GM21737 (cell line): ENCODE measurements at regions not wholly inside any gene's neighbourhood (a gene's known extent, or its start where the extent isn't known, plus 50 kb on each side); places are given as distances from the start of the nearest gene placed in this dataset.
"Not testable (repeated sequence)": the region's sequence is repeated elsewhere in the genome, so short reads cannot be mapped to it uniquely, and the experiment has no call there.

Experiments
- ATAC-seq: cut with Tn5 transposase; IDR thresholded peaks from one replicate; pipeline ENCODE4 v1.9.1; 2021; ENCODE audit warnings: mild to moderate bottlenecking, moderate library complexity; ENCODE audit not compliant: unreplicated experiment

DNA sequence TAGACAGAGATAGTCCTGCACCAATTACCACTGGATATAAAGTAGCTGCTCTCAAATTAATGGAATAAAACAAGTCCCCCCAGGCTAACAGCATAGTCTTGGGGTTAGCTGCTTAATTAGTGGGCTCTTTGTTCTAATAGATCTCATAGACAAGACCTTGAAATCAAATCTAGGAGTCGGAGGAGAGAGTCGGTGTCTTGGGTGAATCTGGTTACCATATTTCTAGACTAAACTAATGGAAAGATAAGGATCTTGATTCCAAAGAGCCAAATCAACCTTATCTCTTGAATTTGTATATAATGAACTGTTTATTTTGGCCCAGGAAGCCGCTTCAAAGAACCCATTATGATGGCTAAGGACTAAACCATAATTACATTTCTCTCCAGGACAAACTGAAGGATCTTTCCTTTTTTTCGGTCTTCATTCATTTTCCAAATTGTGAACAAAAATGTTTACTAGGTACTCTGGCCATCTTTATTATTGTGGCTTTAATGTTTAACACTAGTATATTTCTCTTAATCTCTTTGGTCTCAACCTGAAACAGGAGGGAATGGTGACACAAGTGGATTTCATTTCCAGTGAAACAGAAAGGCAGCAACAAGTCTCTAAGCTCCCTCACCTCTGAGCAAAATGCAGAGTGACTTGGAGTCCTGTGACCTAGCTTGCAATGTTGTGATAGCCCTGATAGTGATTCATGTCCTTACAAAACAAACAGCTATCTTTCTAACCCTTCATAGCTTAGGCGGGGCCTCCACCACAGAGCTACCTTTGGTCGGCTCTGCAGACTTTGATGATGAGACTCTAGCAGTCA is 137.9 kb upstream of the PARD3B start:
- ATAC-seq: no peak

DNA sequence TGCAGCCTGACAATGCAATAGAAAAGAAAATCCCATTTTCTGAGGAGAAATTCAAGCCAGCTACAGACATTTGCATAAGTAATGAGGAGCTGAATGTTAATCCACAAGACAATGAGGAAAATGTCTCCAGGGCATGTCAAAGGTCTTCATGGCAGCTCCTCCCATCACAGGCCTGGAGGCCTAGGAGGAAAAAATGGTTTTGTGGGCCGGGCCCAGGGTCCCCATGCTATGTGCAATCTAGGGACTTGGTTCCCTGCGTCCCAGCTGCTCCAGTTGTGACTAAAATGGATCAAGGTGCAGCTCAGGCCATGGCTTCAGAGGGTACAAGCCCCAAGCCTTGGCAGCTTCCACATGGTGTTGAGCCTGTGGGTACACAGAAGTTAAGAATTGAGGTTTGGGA is 132.5 kb upstream of the PARD3B start:
- ATAC-seq: not testable (repeated sequence)

DNA sequence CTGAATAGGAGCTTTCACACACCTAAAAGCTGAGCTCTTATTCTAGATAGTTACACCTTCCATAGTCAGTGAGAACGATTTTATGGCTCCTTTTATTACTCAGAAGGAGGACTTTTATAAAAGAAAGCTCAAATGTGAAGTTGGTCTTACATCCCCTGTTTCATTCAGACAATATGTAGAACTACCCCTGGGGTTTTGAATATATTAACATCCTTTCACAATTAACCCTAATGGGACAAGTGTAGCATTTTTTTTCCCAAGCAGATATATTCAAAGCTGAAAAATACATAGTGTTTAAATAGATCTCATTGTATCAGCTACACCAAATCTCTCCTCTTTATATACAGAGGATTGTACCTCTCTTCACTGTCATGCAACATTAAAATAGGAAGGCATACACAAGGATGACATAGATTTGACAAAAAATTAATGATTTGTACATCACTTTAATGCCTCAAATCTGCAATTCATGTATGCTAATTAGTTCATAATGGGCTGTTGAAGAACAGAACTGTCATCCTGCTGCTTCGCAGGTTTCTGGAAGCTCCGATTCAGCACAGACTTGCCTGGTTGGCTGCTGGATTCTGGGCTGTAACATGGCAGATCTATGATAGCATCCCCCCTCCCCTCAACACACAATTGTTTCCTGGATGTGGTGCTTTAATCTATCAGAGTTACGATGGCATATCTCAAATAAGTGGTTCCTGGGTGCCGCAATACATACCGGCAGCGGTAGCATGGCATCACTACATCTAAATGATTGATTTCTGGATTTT is 129.7 kb upstream of the PARD3B start:
- no peak for ATAC-seq

DNA sequence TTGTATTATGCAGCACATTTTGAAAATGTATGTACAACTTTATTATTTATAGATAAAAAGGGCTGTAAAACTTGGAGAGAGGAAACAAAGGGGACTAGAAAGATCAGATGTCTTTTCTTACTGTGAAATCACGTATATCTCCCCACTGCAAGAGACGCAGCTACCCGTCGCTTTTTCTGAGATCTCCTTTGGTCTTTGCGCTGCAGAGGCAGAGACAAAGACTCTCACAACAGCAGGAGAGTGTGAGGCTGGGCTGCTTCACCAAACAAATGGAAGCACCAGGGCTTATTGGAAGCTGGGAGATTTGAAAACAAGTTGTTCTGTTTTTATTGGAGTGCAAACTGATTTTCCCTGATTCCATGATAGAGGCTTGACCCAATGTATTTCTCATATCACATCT is 129.0 kb upstream of the PARD3B start:
- no peak for ATAC-seq

DNA sequence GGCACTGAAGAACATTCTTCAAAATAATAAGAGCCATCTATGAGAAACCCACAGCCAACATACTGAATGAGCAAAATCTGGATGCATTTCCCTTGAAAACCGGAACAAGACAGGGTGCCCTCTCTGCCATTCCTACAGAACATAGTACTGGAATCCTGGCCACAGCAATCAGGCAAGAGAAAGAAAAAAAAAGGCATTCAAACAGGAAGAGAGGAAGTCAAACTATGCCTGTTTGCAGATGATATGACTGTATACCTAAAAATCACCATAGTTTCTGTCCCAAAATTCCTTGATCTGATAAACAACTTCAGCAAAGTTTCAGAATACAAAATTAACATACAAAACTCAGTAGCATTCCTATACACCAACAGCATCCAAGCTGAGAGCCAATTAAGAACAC is 119.5 kb upstream of the PARD3B start:
- ATAC-seq: no peak

DNA sequence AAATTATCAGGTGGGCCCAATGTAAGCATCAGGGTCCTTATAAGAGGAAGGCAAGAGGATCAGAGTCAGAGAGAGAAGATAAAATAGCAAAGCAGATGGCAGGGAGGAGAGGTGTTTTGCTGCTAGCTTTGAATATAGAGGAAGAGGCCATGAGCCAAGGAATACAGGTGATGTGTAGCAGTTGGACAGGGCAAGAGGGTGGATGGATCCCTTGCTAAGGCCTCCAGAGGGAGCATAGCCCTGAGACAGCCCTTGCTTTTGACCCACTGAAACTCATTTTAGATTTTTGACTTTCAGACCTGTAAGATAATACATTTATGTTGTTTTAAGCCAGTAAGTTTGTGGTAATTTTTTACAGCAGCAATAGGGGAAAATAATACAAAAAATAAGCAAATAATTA is 116.6 kb upstream of the PARD3B start:
- ATAC-seq: no peak

DNA sequence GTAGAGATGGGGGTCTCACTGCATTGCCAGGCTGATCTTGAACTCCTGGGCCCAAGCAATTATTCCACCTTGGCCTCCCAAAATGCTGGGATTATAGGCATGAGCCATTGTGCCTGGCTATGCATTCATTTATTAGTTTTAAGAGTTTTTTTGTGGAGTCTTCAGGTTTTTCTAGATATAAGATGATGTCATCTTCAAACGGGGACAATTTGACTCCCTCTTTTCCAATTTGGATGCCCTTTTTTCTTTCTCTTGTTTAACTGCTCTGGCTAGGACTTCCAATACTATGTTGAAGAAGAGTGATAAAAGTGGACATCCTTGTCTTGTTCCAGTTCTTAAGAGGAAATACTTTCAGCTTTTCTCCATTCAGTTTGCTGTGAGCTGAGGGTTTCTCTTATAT is 113.7 kb upstream of the PARD3B start:
- ATAC-seq: no peak

DNA sequence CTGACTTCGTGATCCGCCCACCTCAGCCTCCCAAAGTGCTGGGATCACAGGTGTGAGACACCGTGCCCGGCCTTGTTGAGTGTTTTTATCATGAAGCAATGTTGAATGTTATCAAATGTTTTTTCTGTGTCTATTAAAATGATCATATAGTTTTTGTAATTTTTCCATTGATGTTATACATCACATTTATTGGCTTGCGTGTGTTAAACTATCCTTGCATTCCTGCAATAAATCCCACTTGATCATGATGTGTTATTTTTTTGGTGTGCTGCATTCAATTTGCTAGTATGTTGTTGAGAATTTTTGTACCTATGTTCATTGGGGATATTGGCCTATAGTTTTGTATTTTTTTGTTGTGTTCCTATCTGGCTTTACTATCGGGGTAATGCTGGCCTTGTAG is 113.1 kb upstream of the PARD3B start:
- ATAC-seq: no peak

DNA sequence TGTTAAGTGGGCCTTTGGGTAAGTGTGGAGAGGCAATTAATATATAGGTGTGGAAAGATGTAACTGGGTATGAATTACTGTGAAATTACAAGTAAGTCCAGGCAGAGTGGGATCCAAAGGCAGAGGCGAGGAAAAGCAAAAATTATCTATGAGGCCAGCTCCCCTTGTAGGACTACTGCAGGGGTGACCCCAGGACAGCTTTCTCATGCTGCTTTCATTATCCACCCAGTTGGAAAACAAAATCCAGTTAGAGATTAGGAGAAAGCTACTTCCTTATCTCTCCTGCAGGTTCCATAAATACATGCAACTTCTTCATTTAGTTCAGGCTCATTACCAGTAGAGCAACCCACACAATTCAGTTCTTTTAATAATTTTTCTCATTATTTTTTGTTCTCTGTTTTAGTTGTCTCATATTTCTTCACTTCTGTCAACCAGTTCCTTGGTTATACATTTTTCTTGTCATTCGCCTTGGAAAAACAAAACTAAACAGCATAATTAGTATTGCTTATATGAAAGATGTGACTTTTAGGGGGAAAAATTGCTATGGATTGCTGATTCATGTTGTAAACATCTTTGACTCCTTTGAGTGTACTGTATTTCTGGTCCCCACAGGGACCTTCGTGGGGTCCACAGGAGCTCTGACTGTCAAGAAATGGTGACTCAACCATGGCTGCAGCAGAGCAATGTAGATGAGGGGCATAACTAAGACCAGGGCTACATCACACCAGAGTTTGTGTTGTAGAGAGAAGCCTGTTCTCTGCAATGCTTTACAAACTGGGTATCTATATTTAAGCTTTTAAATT is 110.4 kb upstream of the PARD3B start:
- no peak for ATAC-seq

DNA sequence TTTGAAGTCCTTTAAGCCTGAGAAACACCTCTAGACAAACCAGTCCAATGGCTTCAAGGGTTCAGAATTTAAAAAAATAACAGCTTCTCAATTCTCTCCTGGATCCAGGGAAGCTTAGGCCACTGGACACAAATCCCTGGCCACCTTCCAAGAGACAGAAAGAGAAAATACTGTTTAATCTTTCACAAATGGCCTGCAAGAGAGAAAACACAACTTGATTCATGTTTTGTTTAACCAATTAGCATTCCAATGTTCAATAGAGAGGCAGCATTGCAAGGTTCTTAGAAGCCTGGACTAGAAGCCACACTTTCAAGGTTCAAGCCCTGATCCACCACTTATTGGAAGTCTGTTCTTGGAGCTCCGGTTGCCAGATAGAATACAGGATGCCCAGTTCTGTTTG is 109.0 kb upstream of the PARD3B start:
- no peak for ATAC-seq

DNA sequence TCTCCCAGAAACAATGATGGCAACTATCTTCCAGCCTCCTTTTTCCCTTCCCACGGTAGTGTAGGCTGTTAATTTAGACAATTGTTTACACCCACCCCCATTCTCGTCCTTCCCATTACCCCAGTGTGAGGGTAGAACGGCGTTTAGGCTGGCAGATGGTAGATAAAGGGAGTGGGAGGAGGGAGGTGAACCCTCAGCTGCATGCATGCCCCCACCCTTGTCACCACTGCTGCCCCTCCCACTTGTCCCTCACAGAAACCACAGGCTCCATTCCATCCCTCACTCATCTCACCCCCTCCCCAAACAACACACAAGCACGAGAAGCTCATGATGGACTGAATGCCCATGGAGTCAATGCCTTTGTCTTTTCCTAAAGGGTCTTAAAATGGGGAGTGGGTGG is 107.9 kb upstream of the PARD3B start:
- ATAC-seq: no peak

DNA sequence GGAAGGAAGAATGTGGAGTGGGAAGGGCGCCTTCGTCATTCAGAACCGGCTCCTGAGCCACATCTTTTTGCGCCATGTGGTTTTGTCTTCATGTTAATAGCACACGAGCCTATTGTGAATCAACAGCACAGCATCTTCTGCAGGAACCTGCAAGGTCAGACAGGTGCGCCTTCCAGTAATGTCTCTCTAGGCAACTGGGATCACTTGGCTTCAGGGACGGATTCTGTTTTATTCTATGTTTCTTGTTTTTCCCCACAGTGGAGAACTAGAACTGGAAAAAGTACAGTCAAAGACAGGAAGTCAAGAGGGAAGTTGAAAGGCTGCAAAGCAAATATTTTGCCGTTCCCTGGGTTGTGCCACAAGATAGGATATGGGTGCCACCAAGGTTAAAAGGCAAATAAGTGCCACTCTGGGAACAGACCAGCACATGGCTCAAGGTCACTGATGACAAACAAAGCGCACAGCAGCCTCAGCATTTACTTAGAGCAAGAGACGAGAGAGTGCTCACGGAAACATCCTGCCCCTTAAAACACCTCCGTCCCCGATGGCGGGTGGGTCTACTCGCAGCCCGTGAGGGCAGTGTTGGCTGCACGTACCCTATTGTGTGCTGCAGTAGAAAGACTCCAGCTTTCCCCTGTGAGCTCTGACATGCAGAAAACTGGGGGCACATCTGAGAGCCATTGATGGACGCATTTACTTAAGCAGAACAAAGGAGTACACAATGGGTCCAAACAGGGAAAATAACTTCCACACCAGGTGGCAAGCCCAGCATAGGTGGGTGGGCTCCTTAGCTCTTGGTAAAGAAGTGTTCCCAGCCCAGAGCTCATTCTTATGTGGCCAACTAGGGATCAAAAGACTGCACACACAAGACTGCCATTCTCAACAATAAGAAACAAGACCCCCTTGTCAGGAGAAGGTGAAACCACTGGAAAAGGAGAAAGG is 107.2 kb upstream of the PARD3B start:
- no peak for ATAC-seq

DNA sequence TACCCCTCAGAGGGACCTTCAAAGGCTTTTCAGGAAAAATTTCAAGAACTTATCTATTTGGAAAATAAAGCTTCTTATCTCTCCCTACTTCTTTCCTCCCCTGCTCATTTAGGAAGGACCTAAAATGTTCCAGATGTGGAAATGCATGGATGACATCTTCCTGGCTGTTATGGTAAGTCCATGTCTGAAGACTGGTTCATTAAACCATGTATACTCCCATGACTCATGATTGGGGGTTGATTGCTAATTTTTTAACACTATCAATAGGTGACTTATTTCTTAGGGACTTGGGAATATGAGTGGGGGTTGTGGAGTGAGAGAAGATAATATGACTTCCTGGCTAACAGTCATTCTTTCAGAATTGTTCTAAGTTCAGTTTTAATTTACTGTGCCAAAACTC is 104.0 kb upstream of the PARD3B start:
- ATAC-seq: no peak

DNA sequence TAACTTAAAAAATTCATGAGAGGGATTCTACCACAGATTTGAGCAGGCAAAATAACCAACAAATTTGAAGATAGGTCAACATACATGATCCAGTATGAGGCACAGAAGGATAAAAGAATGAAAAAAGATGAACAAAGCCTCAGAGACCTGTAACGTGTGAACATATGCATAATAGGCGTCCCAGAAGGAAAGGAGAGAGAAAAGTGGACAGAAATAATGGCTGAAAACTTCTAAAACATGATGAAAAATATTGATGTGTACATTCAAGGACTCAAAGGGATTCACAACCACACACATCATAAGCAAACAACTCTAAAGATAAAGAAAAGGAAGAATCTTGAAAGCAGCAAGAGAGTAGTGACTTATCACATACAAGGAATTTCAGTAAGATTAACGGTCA is 100.1 kb upstream of the PARD3B start:
- ATAC-seq: no peak

DNA sequence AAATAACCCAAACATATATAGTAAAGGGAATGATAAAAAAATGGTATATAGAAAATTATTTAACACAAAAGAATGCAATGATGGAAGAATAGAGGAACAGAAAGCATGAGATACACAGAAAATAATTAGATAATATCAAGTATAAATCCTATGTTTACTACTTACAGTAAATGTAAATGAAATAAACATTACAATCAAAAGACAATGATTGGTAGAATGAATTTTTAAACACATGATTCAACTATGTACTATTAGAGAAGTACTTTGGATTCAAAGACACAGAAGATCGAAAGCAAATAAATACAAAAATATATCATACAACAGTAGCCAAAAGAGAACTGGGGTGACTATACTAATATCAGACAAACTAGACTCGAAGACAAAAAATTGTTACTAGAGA is 97.6 kb upstream of the PARD3B start:
- no peak for ATAC-seq

DNA sequence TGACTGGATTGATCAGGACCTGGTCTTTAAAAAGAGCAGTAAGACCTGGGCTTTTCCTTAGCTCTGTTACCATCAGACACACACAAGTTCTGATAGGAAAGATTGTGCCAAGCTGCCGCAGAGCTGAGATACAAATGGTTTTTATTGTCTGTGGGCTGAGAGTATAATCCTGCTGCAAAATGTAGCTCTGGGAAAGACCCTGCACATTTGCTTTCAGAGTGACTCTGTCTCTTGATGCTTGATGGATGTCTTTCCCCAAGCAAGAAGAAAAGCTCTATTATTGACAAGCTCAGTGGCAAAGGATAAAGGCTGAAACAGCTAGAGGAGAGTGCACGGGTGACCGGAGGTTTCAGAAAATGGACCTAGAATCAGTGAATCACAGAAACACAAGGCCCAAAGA is 95.3 kb upstream of the PARD3B start:
- ATAC-seq: no peak

DNA sequence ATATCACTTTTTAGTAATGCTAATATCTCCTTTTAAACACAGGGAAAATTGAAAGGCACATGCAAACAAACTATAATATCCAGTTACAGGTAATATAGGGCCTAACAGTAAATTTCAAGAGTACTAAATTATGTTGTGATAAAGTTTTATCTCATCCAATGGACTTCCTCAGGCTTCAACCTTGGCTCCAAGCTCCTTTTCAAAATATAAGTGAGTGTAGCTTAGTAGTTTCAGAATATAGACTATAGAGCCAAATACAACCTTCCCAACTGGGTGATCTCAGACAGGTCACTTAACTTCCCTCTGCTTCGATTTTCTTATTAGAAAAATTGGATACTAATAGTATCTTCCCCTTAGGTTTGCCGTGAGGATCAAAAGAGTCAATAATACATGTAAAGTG is 93.5 kb upstream of the PARD3B start:
- no peak for ATAC-seq

DNA sequence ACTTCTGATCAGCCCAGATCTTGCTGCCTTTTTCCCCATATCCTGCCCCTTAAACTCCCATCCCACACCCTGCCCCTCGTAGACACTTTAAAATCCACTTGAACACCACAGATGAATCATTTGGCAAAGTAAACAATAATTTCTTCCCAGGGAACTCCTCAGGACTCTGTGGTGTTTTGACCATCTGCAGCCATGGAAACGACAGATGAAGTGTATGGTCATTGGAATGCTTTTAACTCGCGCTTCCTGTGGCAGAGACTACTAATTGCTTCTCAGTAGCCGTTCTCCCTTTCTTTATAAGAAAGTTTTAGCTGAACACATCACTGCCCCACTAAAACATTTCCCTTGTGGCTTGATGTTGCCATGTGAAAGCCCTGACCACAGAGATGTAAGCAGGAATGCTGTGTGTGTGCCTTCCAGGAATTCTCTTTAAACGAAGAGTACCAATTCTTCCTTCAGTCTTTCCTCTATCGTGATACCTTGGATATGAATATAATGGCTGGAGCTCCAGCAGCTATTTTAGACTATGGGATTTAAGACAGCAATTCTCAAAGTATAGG is 92.7 kb upstream of the PARD3B start:
- ATAC-seq: no peak

DNA sequence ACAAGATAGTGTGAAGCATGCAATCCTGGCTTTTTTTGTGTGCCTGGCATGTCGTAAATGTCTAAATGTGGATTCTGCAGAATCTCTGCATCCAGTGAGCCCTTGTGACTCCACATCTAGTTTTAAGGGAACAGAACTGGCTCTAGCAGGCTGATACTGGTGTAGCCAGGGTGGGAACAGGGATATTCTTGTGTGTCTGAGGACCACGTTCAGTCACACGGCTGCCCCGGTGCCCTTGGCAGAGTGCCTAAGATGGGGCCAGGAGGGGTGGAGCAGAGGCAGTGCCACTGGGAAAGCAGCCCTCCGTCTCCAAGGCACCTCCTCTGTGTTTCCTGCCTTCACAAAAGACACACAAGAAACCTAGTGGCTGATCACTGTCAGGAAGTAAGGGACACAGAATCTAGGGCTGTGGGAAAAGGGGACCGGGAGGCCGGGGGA is 91.5 kb upstream of the PARD3B start:
- no peak for ATAC-seq

DNA sequence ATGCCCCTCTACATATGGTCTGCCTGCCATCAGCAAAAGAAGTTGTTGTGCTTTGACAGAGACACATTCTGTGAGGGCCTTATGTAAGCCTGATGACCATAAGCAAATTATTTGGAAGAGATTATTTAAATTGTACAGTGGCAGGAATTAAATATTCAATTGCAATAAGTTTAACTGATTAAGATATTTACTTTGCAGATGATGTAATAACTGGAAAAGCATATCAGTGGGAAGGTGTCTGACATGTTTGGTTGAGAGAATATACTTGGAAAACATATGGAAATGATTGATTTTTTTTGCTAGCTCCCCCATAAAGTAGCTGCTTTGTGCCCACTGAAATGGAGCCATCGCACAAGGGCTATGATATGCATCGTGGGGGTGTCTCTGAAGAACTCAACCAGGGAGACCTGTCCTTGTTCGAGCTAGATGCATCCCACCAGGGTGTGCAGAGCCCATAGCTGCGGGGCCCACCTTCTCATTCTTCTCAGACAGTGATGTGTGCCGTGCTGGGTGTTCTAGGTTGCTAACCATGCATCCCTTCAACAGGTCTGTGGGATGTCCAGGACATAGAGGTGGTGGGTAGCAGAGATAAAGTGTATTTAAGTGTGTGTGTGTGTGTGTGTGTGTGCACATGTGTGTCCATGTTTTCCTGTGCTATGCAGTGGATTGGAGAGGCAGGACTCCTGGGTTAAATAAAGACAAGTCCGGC is 90.4 kb upstream of the PARD3B start:
- no peak for ATAC-seq
